Glutamatergic neuron (in vitro differentiated cells): ENCODE measurements at regions not wholly inside any gene's neighbourhood (a gene's known extent, or its start where the extent isn't known, plus 50 kb on each side); places are given as distances from the start of the nearest gene placed in this dataset.

Experiments
- DNase-seq: peaks from one replicate; pipeline ENCODE4 v3.0.0; 2022
- H3K27ac Mint-ChIP-seq: one replicate; pipeline ENCODE4 v1.8.0; 2020; ENCODE audit warnings: mild to moderate bottlenecking, mixed read lengths, inconsistent platforms; ENCODE audit not compliant: unreplicated experiment
- H3K27me3 Mint-ChIP-seq: one replicate; pipeline ENCODE4 v1.8.0; 2020; ENCODE audit warnings: mild to moderate bottlenecking, moderate library complexity, mixed read lengths, inconsistent platforms; ENCODE audit not compliant: unreplicated experiment
- H3K36me3 Mint-ChIP-seq: one replicate; pipeline ENCODE4 v1.8.0; 2020; ENCODE audit warnings: mild to moderate bottlenecking, mixed read lengths, inconsistent platforms; ENCODE audit not compliant: unreplicated experiment
- H3K4me1 Mint-ChIP-seq: one replicate; pipeline ENCODE4 v1.8.0; 2020; ENCODE audit warnings: mild to moderate bottlenecking, low read depth, mixed read lengths, inconsistent platforms; ENCODE audit not compliant: unreplicated experiment
- H3K4me3 Mint-ChIP-seq: one replicate; pipeline ENCODE4 v1.8.0; 2020; ENCODE audit warnings: mild to moderate bottlenecking, mixed read lengths, inconsistent platforms; ENCODE audit not compliant: unreplicated experiment
- H3K9me3 Mint-ChIP-seq: one replicate; pipeline ENCODE4 v1.8.0; 2020; ENCODE audit warnings: mild to moderate bottlenecking, moderate library complexity, mixed read lengths, inconsistent platforms; ENCODE audit not compliant: unreplicated experiment
- CTCF ChIP-seq: fragments of 200-600 bp; sonication (generic); IDR thresholded peaks from one replicate; pipeline ENCODE4 v1.5.0; 2021; ENCODE audit not compliant: partially characterized antibody, unreplicated experiment

DNA sequence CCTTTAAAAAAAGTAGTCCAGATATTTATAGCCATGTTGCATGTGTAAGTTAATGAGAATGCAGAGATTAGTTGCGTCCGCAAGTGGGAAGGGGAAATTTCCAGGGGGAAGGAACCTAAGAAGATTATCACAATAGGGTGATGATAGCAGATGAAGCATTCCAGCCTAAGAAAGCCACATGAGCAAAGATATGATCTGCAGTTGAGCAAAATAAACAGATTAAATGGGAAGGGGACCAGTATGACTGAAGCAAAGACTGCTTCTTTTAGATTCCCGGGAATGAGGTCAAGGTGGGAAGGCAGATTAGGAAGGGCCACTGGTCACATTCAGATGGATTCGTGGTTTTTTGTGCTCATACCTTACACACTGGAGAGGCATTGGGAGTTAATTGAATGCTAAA is 154.6 kb upstream of the CDH2 start:
- no peaks in the 10 kb centered on the region for H3K4me1 Mint-ChIP-seq
- TF ChIP-seq CTCF: no peak
- peaks cover 2% of the 10 kb centered on the region for H3K27me3 Mint-ChIP-seq
- no peak for DNase-seq
- no peaks in the 10 kb centered on the region for H3K9me3 Mint-ChIP-seq
- no peak overlapping the region for H3K4me3 Mint-ChIP-seq
- H3K27ac Mint-ChIP-seq: no peak overlapping the region
- H3K36me3 Mint-ChIP-seq: no peaks in the 10 kb centered on the region

- TF ChIP-seq CTCF: no peak
- Mint-ChIP-seq H3K27ac (no peak overlapping the region), H3K4me1 (no peaks in the 10 kb centered on the region), H3K9me3 (no peaks in the 10 kb centered on the region), H3K36me3 (no peaks in the 10 kb centered on the region), H3K4me3 (no peak overlapping the region), H3K27me3 (no peaks in the 10 kb centered on the region)
- no peak for DNase-seq
Measured at GRCh38 chr18:28313602-28314001, 136.7 kb upstream of the CDH2 start.

- Mint-ChIP-seq H3K4me3 (no peak overlapping the region), H3K4me1 (no peaks in the 10 kb centered on the region), H3K27me3 (no peaks in the 10 kb centered on the region), H3K9me3 (no peaks in the 10 kb centered on the region), H3K27ac (no peak overlapping the region), H3K36me3 (no peaks in the 10 kb centered on the region)
- no peak for TF ChIP-seq CTCF
- DNase-seq: no peak
Measured at GRCh38 chr18:28288784-28289183, 111.9 kb upstream of the CDH2 start.

DNA sequence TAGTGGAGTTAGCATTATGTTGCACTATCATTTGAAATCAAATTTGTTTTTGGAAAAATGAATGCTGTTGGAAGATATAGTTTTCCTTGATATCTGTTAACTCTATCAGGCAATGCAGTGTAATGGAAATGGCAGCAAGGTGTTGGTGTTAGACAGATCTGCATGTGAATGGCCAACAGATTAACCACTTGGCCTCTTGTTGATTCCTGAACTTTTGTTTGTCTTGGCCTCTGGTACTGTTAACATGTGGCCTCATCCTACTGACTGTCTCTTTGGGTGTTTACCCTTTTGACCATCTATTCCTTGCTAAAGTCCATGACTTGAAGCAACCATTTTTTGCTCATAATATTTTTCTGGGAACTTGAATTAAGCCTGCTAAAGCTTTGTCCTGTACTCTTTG is 110.2 kb upstream of the CDH2 start:
- Mint-ChIP-seq H3K36me3 (no peaks in the 10 kb centered on the region), H3K27ac (no peak overlapping the region), H3K27me3 (no peaks in the 10 kb centered on the region), H3K9me3 (no peaks in the 10 kb centered on the region), H3K4me3 (no peak overlapping the region), H3K4me1 (no peaks in the 10 kb centered on the region)
- TF ChIP-seq CTCF: no peak
- no peak for DNase-seq

- H3K4me1 Mint-ChIP-seq: no peaks in the 10 kb centered on the region
- no peak overlapping the region for H3K27ac Mint-ChIP-seq
- no peak for DNase-seq
- no peak overlapping the region for H3K4me3 Mint-ChIP-seq
- H3K27me3 Mint-ChIP-seq: no peaks in the 10 kb centered on the region
- TF ChIP-seq CTCF: no peak
- H3K9me3 Mint-ChIP-seq: no peaks in the 10 kb centered on the region
- H3K36me3 Mint-ChIP-seq: no peaks in the 10 kb centered on the region
Measured at GRCh38 chr18:28284132-28284531, 107.2 kb upstream of the CDH2 start.
